NCI-H146 treated with DMSO at 0.1 percent for 48 hours (cell line): ENCODE measurements at regions not wholly inside any gene's neighbourhood (a gene's known extent, or its start where the extent isn't known, plus 50 kb on each side); places are given as distances from the start of the nearest gene placed in this dataset.
"Not testable (repeated sequence)": the region's sequence is repeated elsewhere in the genome, so short reads cannot be mapped to it uniquely, and the experiment has no call there.

Experiments used
- DNase-seq: peaks from one replicate; lab custom pipeline; 2025; ENCODE audit not compliant: unreplicated experiment; lab: John Stamatoyannopoulos, UW

- DNase-seq = no peak
These were observed 740.2 kb upstream of the NOVA1 start for GRCh38 chr14:27338012-27338411.

- DNase-seq = not testable (repeated sequence)
These were observed 765.2 kb upstream of the NOVA1 start for GRCh38 chr14:27363036-27363435.

- no peak for DNase-seq
These were observed 768.8 kb upstream of the NOVA1 start for GRCh38 chr14:27366596-27366995.

GRCh38 chr14:27367345-27367744 lies 769.5 kb upstream of the NOVA1 start:
- DNase-seq = no peak

- DNase-seq = no peak
These were observed 772.2 kb upstream of the NOVA1 start for GRCh38 chr14:27370074-27370473.

- DNase-seq = no peak
These were observed 772.9 kb upstream of the NOVA1 start for GRCh38 chr14:27370775-27371174.

GRCh38 chr14:27371209-27371608 lies 773.4 kb upstream of the NOVA1 start:
- no peak for DNase-seq

GRCh38 chr14:27371868-27372267 lies 774.0 kb upstream of the NOVA1 start:
- no peak for DNase-seq

GRCh38 chr14:27372771-27373170 lies 774.9 kb upstream of the NOVA1 start:
- no peak for DNase-seq

GRCh38 chr14:27384124-27384523 lies 786.3 kb upstream of the NOVA1 start:
- DNase-seq = no peak

GRCh38 chr14:27386391-27386790 lies 788.6 kb upstream of the NOVA1 start:
- no peak for DNase-seq

GRCh38 chr14:27387463-27387862 lies 789.6 kb upstream of the NOVA1 start:
- DNase-seq = no peak

- no peak for DNase-seq
These were observed 791.6 kb upstream of the NOVA1 start for GRCh38 chr14:27389402-27389801.

- no peak for DNase-seq
These were observed 792.3 kb upstream of the NOVA1 start for GRCh38 chr14:27390155-27390554.

- DNase-seq = no peak
These were observed 793.5 kb upstream of the NOVA1 start for GRCh38 chr14:27391331-27391730.

- DNase-seq = no peak
These were observed 794.3 kb upstream of the NOVA1 start for GRCh38 chr14:27392153-27392552.

- no peak for DNase-seq
These were observed 812.1 kb upstream of the NOVA1 start for GRCh38 chr14:27409944-27410343.

- DNase-seq = no peak
These were observed 813.1 kb upstream of the NOVA1 start for GRCh38 chr14:27410981-27411380.

- DNase-seq = no peak
These were observed 830.0 kb upstream of the NOVA1 start for GRCh38 chr14:27427796-27428195.

GRCh38 chr14:27435923-27436670 lies 838.3 kb upstream of the NOVA1 start:
- DNase-seq = no peak

GRCh38 chr14:27484633-27485032 lies 886.8 kb upstream of the NOVA1 start:
- no peak for DNase-seq

GRCh38 chr14:27485193-27485592 lies 887.4 kb upstream of the NOVA1 start:
- DNase-seq = no peak

- DNase-seq = no peak
These were observed 908.4 kb upstream of the NOVA1 start for GRCh38 chr14:27506272-27506671.
